HL-60 (cell line): ENCODE measurements at regions not wholly inside any gene's neighbourhood (a gene's known extent, or its start where the extent isn't known, plus 50 kb on each side); places are given as distances from the start of the nearest gene placed in this dataset.

Experiments used
- DNase-seq, 2 experiments: peaks; one replicate each; pipeline ENCODE4 v3.0.0-alpha.2; 2010 to 2020; ENCODE audit warnings: low read depth in 1 of 2, low spot score in 1 of 2
- H3K27ac ChIP-seq: fragments of 250-450 bp; sonication (Bioruptor Pico); replicated peaks from 2 replicates; pipeline ENCODE4 v1.5.1; 2020; ENCODE audit warnings: mild to moderate bottlenecking, moderate library complexity
- H3K27me3 ChIP-seq: fragments of 250-450 bp; sonication (Bioruptor Pico); 2 replicates; pipeline ENCODE4 v1.5.1; 2021; ENCODE audit warnings: mild to moderate bottlenecking, moderate library complexity; ENCODE audit not compliant: insufficient read depth, poor library complexity, severe bottlenecking
- H3K4me3 ChIP-seq: replicated peaks from 2 replicates; pipeline ENCODE4 v1.5.1; 2011; ENCODE audit warnings: mild to moderate bottlenecking, control low read depth, low read length; ENCODE audit not compliant: insufficient read depth
- CTCF ChIP-seq: IDR thresholded peaks from one replicate; pipeline ENCODE4 v1.5.1; 2011; ENCODE audit warnings: low read length, control low read depth, inconsistent platforms; ENCODE audit not compliant: insufficient read depth
- GABPA ChIP-seq: IDR thresholded peaks from 2 replicates; pipeline ENCODE4 v1.6.1; 2012; ENCODE audit warnings: low read depth
- POLR2AphosphoS5 ChIP-seq: IDR thresholded peaks from 2 replicates; pipeline ENCODE4 v1.6.1; 2012; ENCODE audit warnings: low read depth
- REST ChIP-seq: IDR thresholded peaks from 2 replicates; pipeline ENCODE4 v1.6.1; 2012; ENCODE audit warnings: low read depth; ENCODE audit not compliant: insufficient replicate concordance
- SPI1 ChIP-seq: IDR thresholded peaks from 2 replicates; pipeline ENCODE4 v1.6.1; 2012; ENCODE audit warnings: low read depth, mild to moderate bottlenecking, borderline replicate concordance

GRCh38 chr20:40811004-40811403 lies 122.0 kb upstream of the MAFB start:
- no peaks in the 10 kb centered on the region for H3K27me3 ChIP-seq
- no peak overlapping the region for H3K27ac ChIP-seq
- DNase-seq = no peak
- TF ChIP-seq POLR2AphosphoS5 (no peak), GABPA (no peak), SPI1 (no peak), REST (no peak), CTCF (no peak)
- no peak overlapping the region for H3K4me3 ChIP-seq

GRCh38 chr20:40811660-40812414 lies 122.8 kb upstream of the MAFB start:
- no peaks in the 10 kb centered on the region for H3K27me3 ChIP-seq
- no peak overlapping the region for H3K27ac ChIP-seq
- no peak for DNase-seq
- no peak overlapping the region for H3K4me3 ChIP-seq
- TF ChIP-seq POLR2AphosphoS5 (no peak), GABPA (no peak), REST (no peak), CTCF (no peak), SPI1 (no peak)

GRCh38 chr20:40812415-40812925 lies 123.4 kb upstream of the MAFB start:
- no peak for DNase-seq
- no peak overlapping the region for H3K4me3 ChIP-seq
- H3K27me3 ChIP-seq = no peaks in the 10 kb centered on the region
- TF ChIP-seq GABPA (no peak), CTCF (no peak), POLR2AphosphoS5 (no peak), REST (no peak), SPI1 (no peak)
- H3K27ac ChIP-seq = no peak overlapping the region
